CD1c-positive myeloid dendritic cell (primary cell): ENCODE measurements at regions not wholly inside any gene's neighbourhood (a gene's known extent, or its start where the extent isn't known, plus 50 kb on each side); places are given as distances from the start of the nearest gene placed in this dataset.
"Not testable (repeated sequence)": the region's sequence is repeated elsewhere in the genome, so short reads cannot be mapped to it uniquely, and the experiment has no call there.

Source experiments
- DNase-seq: peaks from one replicate; pipeline ENCODE4 v3.0.0-alpha.2; 2016; ENCODE audit errors: extremely low spot score

DNA sequence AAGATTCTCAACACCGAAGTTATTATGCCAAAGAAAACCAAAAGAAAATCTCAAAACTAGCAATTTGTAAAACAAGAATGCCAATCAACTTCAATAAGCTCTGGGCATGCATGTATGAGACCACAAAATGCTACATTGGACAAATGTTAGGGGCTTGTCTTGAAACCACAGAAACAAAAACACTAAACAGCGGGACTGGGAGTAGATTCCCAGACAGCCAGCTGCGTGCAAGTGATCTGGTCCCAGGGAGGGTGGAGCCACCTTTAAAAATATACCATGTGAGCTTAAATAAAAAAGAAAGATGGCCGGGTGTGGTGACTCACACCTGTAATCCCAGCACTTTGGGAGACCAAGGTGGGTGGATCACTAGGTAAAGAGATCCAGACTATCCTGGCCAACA is 163.6 kb upstream of the PRICKLE2 start:
- DNase-seq: no peak

DNA sequence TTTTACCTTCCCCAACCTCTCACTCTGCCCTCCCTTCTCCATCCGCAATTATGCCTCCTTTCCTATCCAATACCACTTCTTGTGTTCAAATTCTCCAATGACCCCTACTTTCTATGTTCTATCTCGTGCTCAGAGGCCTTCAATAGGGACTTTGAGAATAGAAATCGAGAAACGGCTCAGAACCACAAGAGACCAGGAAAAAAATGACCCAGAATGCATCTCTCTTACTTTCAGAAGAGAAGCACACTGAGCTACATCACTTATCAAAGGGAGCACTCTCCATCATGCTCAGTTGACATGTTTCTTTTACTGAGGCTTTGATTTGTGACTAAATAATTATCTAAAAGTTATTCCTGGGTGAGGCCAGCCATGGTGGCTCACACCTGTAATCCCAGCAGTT is 162.4 kb upstream of the PRICKLE2 start:
- no peak for DNase-seq

DNA sequence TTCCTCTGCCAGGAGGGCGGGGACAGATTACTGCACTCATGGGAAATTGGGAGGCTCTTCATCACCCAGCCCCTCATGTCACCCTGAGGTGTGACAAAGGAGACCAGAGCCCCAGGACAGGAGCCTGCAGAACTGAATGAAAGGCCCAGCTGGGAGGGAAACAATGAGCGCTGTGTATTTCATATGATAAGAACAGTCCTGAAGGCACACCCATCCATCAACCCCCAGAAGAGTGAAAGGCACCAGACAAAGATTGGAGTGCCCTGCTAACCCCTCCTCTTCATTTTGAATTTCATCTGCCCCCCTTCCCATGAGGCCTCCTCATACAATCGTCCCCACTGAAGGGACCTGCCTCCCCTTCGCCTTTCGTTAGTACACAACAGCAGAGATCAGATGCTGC is 160.0 kb upstream of the PRICKLE2 start:
- no peak for DNase-seq

DNA sequence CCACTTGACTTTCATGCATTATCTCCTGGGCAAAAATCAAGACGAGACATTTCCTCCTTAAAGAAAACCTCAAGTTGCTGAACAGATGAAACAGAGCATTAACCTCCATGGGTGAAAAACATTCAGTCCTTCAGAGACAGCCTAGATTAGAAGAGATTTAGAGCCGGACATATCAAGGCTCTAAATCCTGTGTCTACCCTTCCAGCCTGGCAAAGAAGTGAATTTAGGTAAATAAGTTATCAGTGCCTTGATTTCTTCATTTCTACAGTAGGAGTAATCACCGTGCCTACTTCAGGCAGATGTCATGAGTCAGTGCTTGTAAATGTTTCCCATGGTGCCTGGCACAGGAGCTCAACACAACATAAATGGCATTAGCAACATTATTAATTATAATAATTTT is 159.3 kb upstream of the PRICKLE2 start:
- no peak for DNase-seq

DNA sequence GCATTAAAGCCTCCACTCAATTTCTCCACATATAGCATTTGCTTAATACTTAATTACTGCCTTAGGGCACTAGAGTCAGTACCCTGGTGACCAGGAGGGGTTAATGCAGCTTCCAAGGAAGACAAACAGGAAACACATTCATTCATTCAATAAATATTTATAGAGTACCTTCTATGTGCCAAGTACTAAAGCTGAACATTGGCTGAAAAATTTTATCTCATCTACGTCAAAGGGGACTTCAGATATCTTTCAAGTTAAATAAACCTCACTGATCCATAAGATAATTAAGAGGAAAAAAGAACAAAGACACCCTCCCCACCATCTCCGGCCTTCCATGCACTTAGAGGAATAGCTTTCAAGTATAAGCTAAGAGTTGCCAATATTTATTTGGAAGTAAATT is 156.9 kb upstream of the PRICKLE2 start:
- DNase-seq: no peak

DNA sequence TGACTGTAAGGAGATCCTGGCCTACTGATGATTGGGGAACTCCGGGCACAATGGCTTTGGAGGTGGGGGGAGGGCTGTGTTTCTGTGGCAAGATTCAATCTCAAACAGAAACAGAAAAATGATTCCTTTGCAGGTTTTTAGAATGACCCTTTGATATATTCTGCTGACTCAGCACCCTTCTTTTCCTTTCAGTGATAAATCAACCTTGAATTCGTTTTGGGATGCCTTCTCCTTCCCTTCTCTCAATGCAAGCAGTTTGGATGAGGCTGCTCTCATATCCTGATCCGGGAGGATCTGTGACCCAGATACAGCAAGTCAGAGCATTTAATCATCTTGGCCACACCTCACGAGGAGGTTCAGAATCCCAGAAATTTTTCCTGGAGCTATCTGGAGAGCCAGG is 156.1 kb upstream of the PRICKLE2 start:
- DNase-seq: no peak

DNA sequence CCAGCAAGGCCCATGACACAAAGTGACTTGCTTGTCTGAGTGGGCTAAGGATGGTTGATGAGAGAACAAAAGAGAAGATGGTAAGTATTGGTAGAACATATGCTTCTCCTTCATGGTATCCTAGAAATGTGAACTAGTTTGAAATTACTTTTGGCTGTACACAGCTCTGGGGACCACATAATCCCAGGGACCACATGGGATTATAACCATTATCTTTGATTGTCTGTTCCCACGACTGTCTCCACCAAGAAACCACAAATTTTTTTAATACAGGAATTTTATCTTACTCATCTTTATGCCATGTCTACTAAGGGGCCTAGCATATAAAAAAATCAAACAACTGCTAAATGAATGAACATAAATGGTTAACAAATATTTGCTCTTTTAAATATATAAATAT is 155.3 kb upstream of the PRICKLE2 start:
- DNase-seq: no peak

DNA sequence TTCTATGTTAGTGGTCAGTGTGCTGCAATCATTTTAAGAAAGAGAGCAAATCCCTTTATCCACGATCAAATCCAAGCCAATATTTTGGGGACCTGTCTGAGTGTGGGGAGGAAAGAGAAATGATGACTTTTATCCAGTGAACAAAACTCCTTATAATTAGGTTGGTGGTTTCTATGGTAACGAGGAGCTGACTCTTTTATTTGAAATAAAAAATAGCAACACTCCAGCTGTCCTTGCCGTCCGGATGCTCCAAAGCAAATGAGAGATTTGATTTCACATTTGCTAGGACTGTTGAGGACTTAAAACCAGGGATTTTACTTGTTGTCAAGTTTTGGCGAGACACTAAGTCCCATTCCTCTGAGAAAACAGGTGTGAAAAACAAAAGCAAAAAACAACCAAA is 154.0 kb upstream of the PRICKLE2 start:
- no peak for DNase-seq

DNA sequence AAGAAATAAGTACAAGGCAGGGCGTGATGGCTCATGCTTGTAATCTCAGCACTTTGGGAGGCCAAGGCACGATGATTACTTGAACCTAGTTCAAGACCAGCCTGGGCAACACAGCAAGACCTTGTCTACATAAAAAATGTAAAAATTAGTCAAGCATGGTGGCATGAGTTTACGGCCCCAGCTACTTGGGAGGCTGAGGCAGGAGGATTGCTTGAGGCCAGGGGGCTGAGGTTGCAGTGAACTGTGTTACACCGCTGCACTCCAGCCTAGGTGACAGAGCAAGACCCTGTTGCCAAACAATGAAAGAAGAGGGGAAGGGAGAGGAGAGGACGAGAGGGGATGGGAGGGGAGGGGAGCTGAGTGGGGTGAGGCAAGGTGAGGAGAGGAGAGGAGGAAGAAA is 152.7 kb upstream of the PRICKLE2 start:
- DNase-seq: no peak

DNA sequence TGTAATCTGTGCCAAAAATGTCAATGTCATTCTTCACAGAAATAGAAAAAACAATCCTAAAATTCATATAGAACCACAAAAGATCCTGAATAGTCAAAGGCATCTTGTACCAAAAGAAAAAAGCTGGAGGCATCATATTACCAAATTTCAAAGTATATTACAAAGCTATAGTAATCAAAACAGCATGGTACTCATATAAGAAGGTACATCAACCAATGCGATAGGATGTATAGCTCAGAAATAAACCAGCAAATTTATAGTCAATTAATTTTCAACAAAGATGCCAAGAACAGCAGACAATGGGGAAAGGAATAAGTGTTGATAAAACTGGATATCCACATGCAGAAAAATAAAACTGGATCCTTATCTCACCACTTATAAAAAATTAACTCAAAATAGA is 150.5 kb upstream of the PRICKLE2 start:
- no peak for DNase-seq

DNA sequence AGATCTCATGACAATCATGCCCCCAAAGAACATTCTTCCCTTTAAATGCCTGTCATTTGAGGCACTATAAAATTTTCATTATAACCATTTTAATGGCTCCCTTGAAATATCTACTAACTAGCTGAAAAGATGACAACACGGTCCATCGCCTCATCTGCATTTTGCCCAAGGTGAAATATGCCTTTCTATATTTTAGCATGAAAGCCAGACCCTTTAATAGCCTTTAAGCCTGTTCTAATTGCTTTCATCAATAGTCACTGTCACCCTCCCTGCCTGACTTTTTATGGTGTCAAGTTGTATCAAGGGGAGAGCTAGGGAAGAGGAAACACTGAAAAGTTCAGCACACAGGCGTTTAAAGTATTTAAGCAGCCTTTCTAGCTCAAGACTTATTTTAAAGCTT is 144.1 kb upstream of the PRICKLE2 start:
- DNase-seq: no peak

DNA sequence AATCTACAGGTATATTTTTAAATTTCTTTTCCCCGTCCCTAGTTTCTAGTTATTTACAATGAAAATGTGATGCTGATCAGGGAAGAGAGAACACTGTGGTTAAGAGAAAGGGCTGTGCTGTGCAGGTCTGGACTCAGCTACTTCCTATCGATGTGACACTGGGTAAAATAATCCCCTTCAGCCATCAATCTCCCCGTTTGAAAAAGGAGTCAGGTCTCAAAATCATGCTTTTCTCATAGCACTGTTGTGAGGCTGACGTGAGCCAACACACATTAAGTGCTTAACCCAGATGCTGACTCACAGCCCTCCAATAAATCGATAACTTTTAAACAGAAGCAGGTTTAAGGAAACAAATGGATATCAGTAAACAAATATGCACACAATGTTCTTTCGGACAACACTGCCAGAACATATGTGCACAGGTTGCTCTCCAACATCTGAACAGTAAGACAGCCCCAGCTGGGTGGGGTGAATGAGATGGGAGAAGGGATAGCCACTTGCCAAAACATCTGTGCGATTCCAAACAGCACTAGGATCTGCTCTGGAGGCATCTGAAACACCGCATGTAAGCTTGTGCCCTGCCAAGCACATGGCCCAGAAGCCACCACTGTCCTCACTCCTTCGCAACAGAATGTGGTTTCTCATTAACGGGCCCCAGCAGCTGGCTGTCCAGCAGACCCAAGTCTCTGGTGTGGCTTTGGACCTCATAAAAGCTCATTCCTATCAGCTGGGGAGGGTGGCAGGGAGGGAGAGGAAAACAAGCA is 143.2 kb upstream of the PRICKLE2 start:
- DNase-seq: no peak

DNA sequence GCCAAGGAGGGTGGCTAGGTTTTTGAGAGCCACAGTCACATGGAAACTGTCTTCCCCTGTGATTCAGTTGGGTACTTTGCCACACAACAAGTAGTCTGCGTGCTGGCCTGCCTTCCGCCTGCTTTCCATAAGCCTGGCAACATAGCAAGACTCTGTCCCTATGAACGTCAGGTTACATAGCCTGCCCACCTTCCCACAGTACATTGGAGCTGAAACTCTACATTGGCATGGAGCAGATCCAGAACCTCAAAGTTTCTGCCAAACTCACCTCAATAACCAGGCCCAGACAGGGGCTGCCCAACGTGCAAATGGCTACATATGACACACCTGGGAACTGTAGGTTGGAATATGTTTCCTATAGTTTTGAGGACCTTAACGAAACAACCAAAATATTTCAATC is 140.6 kb upstream of the PRICKLE2 start:
- DNase-seq: no peak

DNA sequence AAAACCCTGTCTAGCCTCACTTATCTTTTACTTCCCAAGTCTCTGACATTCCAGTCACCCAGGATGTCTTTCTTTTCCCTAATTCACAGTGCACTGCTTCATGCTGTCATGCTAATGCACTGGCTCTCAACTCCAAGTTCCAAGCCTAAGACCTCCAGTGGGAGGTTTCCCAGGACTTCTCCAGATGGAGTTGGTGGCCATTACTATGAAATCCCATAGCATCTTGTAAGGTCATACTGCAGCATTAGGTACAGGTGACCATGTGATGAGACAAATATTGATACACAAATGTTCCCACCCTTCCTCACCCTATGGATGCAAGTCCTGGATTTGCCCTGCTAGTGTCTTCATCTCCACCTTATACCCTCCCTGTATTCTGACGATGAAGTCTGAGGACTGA is 138.6 kb upstream of the PRICKLE2 start:
- DNase-seq: no peak

DNA sequence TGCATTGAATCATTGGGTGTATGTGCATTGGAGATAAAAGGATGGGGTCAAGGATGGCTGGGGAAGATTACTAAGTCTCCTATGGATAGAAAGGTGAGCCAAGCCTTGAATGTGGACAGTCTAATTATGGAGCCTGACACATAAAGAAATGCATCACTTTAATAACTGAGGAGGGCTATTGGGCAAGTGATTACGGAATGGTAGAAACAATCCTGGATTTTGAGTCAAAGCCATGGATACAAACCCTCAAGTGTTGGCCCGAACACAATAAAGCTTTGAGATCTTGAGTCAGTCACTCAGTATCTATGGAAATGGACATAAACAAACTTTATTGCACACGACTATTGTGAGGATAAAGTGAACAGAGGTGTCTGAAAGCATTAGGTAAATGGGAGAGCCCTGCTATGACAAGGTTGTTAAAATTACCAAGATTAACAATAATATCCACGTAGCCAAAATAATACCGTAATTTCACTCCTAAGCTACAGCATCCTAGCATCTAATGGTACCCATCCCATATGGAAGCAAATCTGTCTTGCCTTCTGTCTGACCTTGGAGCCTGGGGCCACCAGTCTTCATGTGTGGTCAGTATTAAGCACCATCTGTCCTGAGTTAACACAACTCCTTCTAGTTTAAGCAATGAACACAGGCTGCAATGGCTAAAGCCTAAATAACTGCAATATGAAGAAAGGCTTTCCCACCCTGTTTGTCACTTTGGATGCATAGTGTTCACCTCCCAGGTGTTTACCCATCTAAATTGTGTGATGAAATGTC is 136.9 kb upstream of the PRICKLE2 start:
- no peak for DNase-seq

DNA sequence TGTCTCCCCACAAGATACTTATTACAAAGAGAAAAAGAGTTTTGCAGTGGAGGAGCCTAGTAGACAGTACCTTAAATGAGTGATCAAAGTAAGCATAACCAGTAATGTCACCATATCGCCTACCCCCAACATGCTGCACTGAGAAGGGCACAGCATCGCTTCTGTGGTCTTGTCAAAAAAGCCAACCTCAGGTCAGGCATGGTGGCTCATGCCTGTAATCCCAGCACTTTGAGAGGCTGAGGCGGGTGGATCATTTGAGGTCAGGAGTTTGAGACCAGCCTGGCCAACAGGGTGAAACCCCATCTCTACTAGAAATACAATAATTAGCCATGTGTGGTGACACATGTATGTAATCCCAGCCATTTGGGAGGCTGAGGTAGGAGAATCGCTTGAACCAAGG is 135.8 kb upstream of the PRICKLE2 start:
- DNase-seq: not testable (repeated sequence)

DNA sequence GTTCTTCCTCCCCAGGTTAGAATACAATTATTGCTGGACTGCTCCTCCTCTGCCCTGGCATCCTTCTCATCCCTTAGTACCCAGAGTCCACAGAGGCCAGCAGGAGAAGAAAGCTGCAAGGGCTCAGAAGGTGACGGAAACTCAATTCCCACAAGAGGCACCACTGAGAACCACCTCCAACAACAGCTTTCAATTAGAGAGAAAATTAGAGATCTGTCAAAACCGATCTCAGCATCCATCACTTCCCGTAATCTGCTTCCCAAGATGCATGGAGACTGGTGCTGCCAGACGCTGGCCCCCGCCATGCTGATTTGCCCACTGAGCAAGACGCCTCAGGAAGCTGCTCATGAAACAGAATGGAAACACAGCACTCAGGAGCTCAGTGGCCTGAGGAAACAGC is 135.0 kb upstream of the PRICKLE2 start:
- DNase-seq: no peak

DNA sequence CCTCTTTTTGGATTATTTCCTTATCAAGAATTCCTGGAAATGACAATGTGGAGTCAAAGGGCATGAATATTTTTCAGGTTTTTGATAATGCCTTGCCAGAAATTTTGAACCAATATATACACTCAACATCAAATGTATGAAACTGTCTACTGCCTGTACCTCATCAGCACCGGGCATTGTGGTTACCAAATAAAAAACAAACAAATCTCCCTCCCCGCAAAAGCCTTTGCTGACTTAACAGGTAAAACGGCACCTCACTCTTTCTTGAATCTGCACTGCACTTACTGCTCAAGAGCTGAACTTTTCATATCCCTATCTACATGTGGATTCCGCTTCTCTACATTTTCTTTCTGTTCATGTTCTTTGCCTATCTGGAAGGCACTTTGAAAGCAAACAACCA is 134.5 kb upstream of the PRICKLE2 start:
- DNase-seq: no peak

DNA sequence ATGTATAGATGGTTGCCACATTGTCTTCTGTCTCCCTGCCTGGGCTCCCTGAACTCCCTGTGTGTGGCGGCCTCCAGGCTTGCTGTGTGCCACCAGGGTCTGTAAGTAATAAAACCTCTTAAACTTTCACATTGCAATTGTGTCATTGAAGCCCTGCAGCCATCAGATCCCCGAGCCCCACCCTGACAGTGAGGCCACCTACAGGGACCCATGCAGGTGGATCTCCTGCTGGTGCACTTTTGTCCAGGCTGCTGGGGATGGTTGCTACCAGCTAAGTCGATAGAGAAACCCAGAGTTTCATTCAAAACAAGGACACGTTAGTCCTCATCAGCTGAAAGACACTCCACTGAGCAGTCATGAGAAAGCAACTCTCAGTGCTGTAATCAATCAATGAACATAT is 133.6 kb upstream of the PRICKLE2 start:
- no peak for DNase-seq

DNA sequence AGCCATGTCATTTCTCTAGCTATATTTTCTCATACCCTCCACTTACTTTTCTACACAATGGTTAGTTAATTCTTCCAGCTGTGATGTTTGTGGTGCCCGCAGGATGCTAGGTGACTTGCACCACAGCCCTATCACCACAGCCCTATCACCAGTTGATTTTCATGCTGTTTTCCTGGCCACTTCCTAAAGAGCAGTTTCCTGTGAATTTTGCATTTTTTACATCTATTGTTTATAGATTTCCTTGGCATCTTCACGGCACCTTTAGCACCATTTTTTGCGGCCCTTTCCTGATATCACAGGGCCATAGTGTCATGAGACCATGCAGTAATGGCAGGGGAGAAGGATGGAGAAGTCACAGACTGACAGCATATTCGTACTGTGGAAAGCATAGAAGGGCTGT is 132.9 kb upstream of the PRICKLE2 start:
- DNase-seq: no peak

DNA sequence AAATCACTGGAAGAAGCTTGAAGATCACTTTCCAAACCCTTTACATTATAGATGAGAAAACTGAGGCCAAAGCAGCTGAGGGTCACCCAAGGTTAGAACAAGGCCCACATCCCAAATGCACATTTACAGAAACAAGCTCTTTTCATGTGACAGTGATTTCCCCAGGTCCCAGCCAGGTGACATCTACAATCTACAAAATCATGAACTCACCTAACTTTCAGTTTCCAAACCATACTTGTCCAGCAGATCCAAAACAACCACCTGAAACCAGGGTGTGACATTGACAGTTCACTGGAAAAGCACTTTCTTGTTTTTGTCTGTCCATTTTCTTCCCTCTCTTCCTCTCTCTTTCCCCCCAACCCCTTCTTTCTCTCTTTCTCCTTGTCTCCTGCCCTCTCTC is 132.2 kb upstream of the PRICKLE2 start:
- DNase-seq: no peak

DNA sequence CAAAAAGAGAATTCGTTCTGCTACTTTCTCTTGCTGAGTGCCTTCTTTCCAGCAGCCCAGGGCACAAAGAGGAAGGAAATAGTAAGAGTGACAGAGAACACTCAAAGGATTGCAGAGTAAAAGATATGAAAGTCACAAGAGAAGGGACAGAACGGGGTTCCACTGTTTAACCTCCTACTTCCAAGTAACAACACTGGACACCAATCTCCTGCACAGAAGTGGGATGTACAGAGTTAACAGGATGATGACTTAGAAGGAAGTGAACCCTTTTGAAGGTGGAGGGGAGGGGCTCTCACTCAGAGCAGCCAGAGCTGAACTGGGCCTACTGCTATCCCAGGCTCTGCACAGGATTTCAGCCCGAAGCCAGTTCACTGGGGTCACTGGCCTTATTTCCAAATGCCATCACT is 130.1 kb upstream of the PRICKLE2 start:
- DNase-seq: peak; percentile 4

DNA sequence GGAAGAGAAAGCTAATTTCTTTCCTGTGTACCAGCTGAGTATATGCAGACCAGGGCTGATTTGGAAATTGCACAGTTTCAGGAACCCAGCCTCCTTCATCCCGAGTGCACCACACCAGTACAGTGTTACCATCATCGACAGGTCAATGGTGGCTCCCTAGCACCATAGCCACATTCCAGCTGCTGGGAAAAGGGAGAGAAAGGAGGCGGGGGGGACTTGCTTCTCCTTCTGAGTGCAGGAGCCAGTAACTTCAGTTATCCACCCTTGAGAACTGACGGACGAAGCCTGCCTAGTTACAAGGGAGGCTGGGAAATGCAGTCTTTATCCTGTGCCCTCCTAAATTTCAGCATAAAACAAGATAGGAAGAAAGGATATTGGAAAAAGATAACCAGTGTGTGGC is 129.7 kb upstream of the PRICKLE2 start:
- no peak for DNase-seq

DNA sequence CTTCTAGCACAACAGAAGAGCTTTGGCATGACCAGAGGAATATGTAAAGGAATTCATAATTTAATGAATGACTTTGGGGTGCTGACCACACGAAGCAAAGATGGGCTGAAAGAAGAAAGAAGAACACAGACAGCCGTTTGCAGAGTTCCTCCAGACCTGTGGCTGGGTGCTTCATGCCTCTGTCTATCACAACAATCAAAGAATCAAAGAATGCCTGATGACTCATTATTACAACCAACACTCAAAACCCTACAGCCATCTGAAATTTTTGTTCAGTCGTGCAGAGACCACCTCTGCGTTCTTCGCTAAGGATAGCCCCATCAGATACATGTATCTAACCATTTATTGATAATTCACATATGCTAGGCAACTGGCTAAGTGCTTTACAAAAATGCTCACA is 129.0 kb upstream of the PRICKLE2 start:
- no peak for DNase-seq
